Trophoblast cell (in vitro differentiated cells and primary cell): ENCODE measurements at regions not wholly inside any gene's neighbourhood (a gene's known extent, or its start where the extent isn't known, plus 50 kb on each side); places are given as distances from the start of the nearest gene placed in this dataset.

Source experiments
- DNase-seq, 2 donors: peaks; one replicate each; pipeline ENCODE4 v3.0.0-alpha.2; 2016
- H2AFZ ChIP-seq: 2 replicates; pipeline ENCODE4 v1.6.1; 2013; ENCODE audit warnings: low read length, moderate library complexity, mild to moderate bottlenecking; ENCODE audit not compliant: insufficient read depth, poor library complexity
- H2AK5ac ChIP-seq: 2 replicates; pipeline ENCODE4 v1.6.1; 2013; ENCODE audit warnings: mild to moderate bottlenecking, low read length
- H2BK120ac ChIP-seq: 2 replicates; pipeline ENCODE4 v1.6.1; 2013; ENCODE audit warnings: low read length, mild to moderate bottlenecking, moderate library complexity; ENCODE audit not compliant: insufficient read depth, poor library complexity
- H2BK12ac ChIP-seq: 2 replicates; pipeline ENCODE4 v1.6.1; 2013; ENCODE audit warnings: mild to moderate bottlenecking, low read length, moderate library complexity
- H2BK5ac ChIP-seq: 2 replicates; pipeline ENCODE4 v1.6.1; 2013; ENCODE audit warnings: low read length, low read depth, moderate library complexity, mild to moderate bottlenecking; ENCODE audit not compliant: poor library complexity
- H3K14ac ChIP-seq: 2 replicates; pipeline ENCODE4 v1.6.1; 2013; ENCODE audit warnings: mild to moderate bottlenecking, low read length
- H3K18ac ChIP-seq: 2 replicates; pipeline ENCODE4 v1.6.1; 2013; ENCODE audit warnings: mild to moderate bottlenecking, low read length
- H3K23ac ChIP-seq: 2 replicates; pipeline ENCODE4 v1.6.1; 2013; ENCODE audit warnings: low read length
- H3K27ac ChIP-seq: 2 replicates; pipeline ENCODE4 v1.5.1; 2013; ENCODE audit warnings: low read depth, mild to moderate bottlenecking, inconsistent platforms, low read length, moderate library complexity
- H3K27me3 ChIP-seq: 2 replicates; pipeline ENCODE4 v1.6.1; 2013; ENCODE audit warnings: inconsistent platforms, mild to moderate bottlenecking, low read length, moderate library complexity; ENCODE audit not compliant: insufficient read depth
- H3K36me3 ChIP-seq, 2 experiments: 1 replicate in 1 of 2; 2 replicates in 1 of 2; pipeline ENCODE4 v1.6.1; 2013; ENCODE audit warnings: low read length in 2 of 2, mild to moderate bottlenecking in 2 of 2, moderate library complexity in 1 of 2; ENCODE audit not compliant: insufficient read depth in 2 of 2, control insufficient read depth in 1 of 2
- H3K4ac ChIP-seq: 2 replicates; pipeline ENCODE4 v1.6.1; 2013; ENCODE audit warnings: low read depth, mild to moderate bottlenecking, low read length, moderate library complexity
- H3K4me1 ChIP-seq, 2 experiments: 1 replicate in 1 of 2; 2 replicates in 1 of 2; pipeline ENCODE4 v1.6.1; 2013; ENCODE audit warnings: low read length in 2 of 2, mild to moderate bottlenecking in 2 of 2, moderate library complexity in 1 of 2; ENCODE audit not compliant: insufficient read depth in 2 of 2, control insufficient read depth in 1 of 2
- H3K4me2 ChIP-seq: 2 replicates; pipeline ENCODE4 v1.6.1; 2013; ENCODE audit warnings: inconsistent platforms, mild to moderate bottlenecking, low read length, moderate library complexity
- H3K4me3 ChIP-seq: 2 replicates; pipeline ENCODE4 v1.5.1; 2013; ENCODE audit warnings: mild to moderate bottlenecking, low read depth, low read length, inconsistent platforms
- H3K79me1 ChIP-seq: one replicate; pipeline ENCODE4 v1.6.1; 2013; ENCODE audit warnings: low read length
- H3K79me2 ChIP-seq: 2 replicates; pipeline ENCODE4 v1.6.1; 2013; ENCODE audit warnings: low read length, mild to moderate bottlenecking; ENCODE audit not compliant: control insufficient read depth, insufficient read depth, poor library complexity
- H3K9ac ChIP-seq: 2 replicates; pipeline ENCODE4 v1.6.1; 2013; ENCODE audit warnings: mild to moderate bottlenecking, low read length
- H3K9me3 ChIP-seq: 2 replicates; pipeline ENCODE4 v1.6.1; 2013; ENCODE audit warnings: low read depth, mild to moderate bottlenecking, control low read depth, inconsistent platforms, low read length; ENCODE audit not compliant: insufficient read depth
- H4K12ac ChIP-seq: 2 replicates; pipeline ENCODE4 v1.6.1; 2013; ENCODE audit warnings: low read depth, mild to moderate bottlenecking, low read length, moderate library complexity
- H4K8ac ChIP-seq: 2 replicates; pipeline ENCODE4 v1.6.1; 2013; ENCODE audit warnings: low read depth, mild to moderate bottlenecking, low read length, moderate library complexity
- H4K91ac ChIP-seq: one replicate; pipeline ENCODE4 v1.6.1; 2013; ENCODE audit warnings: low read depth, mild to moderate bottlenecking, low read length, moderate library complexity
- WGBS: extraction: QIAGEN DNeasy Blood & Tissue Kit; methylation state at CpG from one replicate; pipeline ENCODE4 v1.1.7; 2013; ENCODE audit warnings: missing lambda C conversion rate; ENCODE audit not compliant: insufficient read length, insufficient coverage; ENCODE audit errors: extremely low coverage; 5-methylcytosine and 5-hydroxymethylcytosine counted together

- H4K8ac ChIP-seq, result no peak overlapping the region
- no peak overlapping the region for H3K9ac ChIP-seq
- no peaks in the 10 kb centered on the region for H3K9me3 ChIP-seq
- H2BK120ac ChIP-seq, result no peak overlapping the region
- H3K27ac ChIP-seq, result no peak overlapping the region
- H2AFZ ChIP-seq, result no peak overlapping the region
- H3K4me3 ChIP-seq, result no peak overlapping the region
- H2AK5ac ChIP-seq, result no peak overlapping the region
- DNase-seq, result no peak
- no peak overlapping the region for H3K14ac ChIP-seq
- no peak overlapping the region for H3K4ac ChIP-seq
- no peaks in the 10 kb centered on the region for H3K4me1 ChIP-seq
- no peaks in the 10 kb centered on the region for H3K79me1 ChIP-seq
- no CpG with 5 or more reads among the region's 1 CpG for WGBS
- no peak overlapping the region for H2BK12ac ChIP-seq
- no peak overlapping the region for H3K4me2 ChIP-seq
- no peaks in the 10 kb centered on the region for H3K36me3 ChIP-seq
- no peaks in the 10 kb centered on the region for H3K79me2 ChIP-seq
- no peaks in the 10 kb centered on the region for H3K27me3 ChIP-seq
- no peak overlapping the region for H4K12ac ChIP-seq
- H4K91ac ChIP-seq, result no peak overlapping the region
- H3K18ac ChIP-seq, result no peak overlapping the region
- no peak overlapping the region for H2BK5ac ChIP-seq
- no peak overlapping the region for H3K23ac ChIP-seq
Measured at GRCh38 chr1:96565546-96565945, 156.0 kb upstream of the PTBP2 start.

- H2BK5ac ChIP-seq, result no peak overlapping the region
- no peak overlapping the region for H3K14ac ChIP-seq
- no peak overlapping the region for H3K4me2 ChIP-seq
- H2AK5ac ChIP-seq, result no peak overlapping the region
- no peak overlapping the region for H4K8ac ChIP-seq
- no peaks in the 10 kb centered on the region for H3K27me3 ChIP-seq
- no peak overlapping the region for H3K9ac ChIP-seq
- H3K79me2 ChIP-seq, result no peaks in the 10 kb centered on the region
- no peaks in the 10 kb centered on the region for H3K4me1 ChIP-seq
- no peak for DNase-seq
- no peak overlapping the region for H2BK120ac ChIP-seq
- no peak overlapping the region for H3K27ac ChIP-seq
- H3K4ac ChIP-seq, result no peak overlapping the region
- H4K12ac ChIP-seq, result no peak overlapping the region
- peaks cover 2% of the 10 kb centered on the region for H3K9me3 ChIP-seq
- no peaks in the 10 kb centered on the region for H3K79me1 ChIP-seq
- no peaks in the 10 kb centered on the region for H3K36me3 ChIP-seq
- H2BK12ac ChIP-seq, result no peak overlapping the region
- H3K23ac ChIP-seq, result no peak overlapping the region
- WGBS, result no CpG with 5 or more reads among the region's 3 CpGs
- no peak overlapping the region for H3K18ac ChIP-seq
- no peak overlapping the region for H4K91ac ChIP-seq
- H3K4me3 ChIP-seq, result no peak overlapping the region
- H2AFZ ChIP-seq, result no peak overlapping the region
Measured at GRCh38 chr1:96568639-96569038, 152.9 kb upstream of the PTBP2 start.

DNA sequence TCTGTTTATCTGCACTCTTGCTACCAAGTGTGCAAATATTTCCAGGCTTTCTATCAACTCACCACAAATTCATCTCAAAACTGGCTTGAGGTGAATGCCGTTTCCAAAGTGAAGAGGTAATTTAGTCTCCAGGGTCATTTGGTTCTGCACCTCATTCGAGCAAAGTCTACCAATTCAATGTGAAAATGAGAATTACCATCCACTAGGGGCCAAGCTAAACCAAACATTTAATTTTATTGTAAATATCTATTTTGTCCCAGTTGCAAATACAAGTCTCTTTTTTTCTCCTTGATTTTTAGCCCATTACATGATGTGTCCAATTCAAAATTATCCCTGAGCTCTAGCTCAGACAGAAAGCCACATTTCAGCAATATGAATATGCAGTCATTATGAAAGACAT, 152.3 kb upstream of the PTBP2 start:
- Histone ChIP-seq H4K12ac (no peak overlapping the region), H2BK5ac (no peak overlapping the region), H2AK5ac (no peak overlapping the region), H3K9me3 (peaks cover 2% of the 10 kb centered on the region), H3K23ac (no peak overlapping the region), H3K18ac (no peak overlapping the region), H3K4me3 (no peak overlapping the region), H4K8ac (no peak overlapping the region), H3K4me1 (no peaks in the 10 kb centered on the region), H4K91ac (no peak overlapping the region), H3K4ac (no peak overlapping the region), H3K27me3 (no peaks in the 10 kb centered on the region), H3K79me1 (no peaks in the 10 kb centered on the region), H3K14ac (no peak overlapping the region), H2BK12ac (no peak overlapping the region), H3K4me2 (no peak overlapping the region), H2BK120ac (no peak overlapping the region), H2AFZ (no peak overlapping the region), H3K27ac (no peak overlapping the region), H3K9ac (no peak overlapping the region), H3K79me2 (no peaks in the 10 kb centered on the region), H3K36me3 (no peaks in the 10 kb centered on the region)
- no peak for DNase-seq
- no CpG with 5 or more reads among the region's 2 CpGs for WGBS

- Histone ChIP-seq H3K79me1 (no peaks in the 10 kb centered on the region), H3K18ac (no peak overlapping the region), H2BK5ac (no peak overlapping the region), H2BK12ac (no peak overlapping the region), H3K4me1 (no peaks in the 10 kb centered on the region), H3K9me3 (peaks cover 2% of the 10 kb centered on the region), H3K23ac (no peak overlapping the region), H3K36me3 (no peaks in the 10 kb centered on the region), H2AFZ (no peak overlapping the region), H2BK120ac (no peak overlapping the region), H3K14ac (no peak overlapping the region), H3K79me2 (no peaks in the 10 kb centered on the region), H4K8ac (no peak overlapping the region), H3K4me3 (no peak overlapping the region), H4K91ac (no peak overlapping the region), H2AK5ac (no peak overlapping the region), H3K9ac (no peak overlapping the region), H3K27me3 (no peaks in the 10 kb centered on the region), H3K4ac (no peak overlapping the region), H3K27ac (no peak overlapping the region), H3K4me2 (no peak overlapping the region), H4K12ac (no peak overlapping the region)
- DNase-seq, result no peak
Measured at GRCh38 chr1:96579636-96580035, 141.9 kb upstream of the PTBP2 start.

GRCh38 chr1:96580920-96581319, 140.7 kb upstream of the PTBP2 start:
- H3K18ac ChIP-seq, result no peak overlapping the region
- H2BK5ac ChIP-seq, result no peak overlapping the region
- H3K4me2 ChIP-seq, result no peak overlapping the region
- no peak overlapping the region for H4K91ac ChIP-seq
- H3K27me3 ChIP-seq, result no peaks in the 10 kb centered on the region
- no CpG with 5 or more reads among the region's 7 CpGs for WGBS
- no peak overlapping the region for H2AK5ac ChIP-seq
- no peak overlapping the region for H3K4ac ChIP-seq
- no peak overlapping the region for H3K27ac ChIP-seq
- H3K14ac ChIP-seq, result no peak overlapping the region
- H2BK12ac ChIP-seq, result no peak overlapping the region
- H3K4me1 ChIP-seq, result no peaks in the 10 kb centered on the region
- no peak overlapping the region for H2BK120ac ChIP-seq
- no peak for DNase-seq
- H3K9me3 ChIP-seq, result no peaks in the 10 kb centered on the region
- H3K23ac ChIP-seq, result no peak overlapping the region
- H4K12ac ChIP-seq, result no peak overlapping the region
- H3K36me3 ChIP-seq, result no peaks in the 10 kb centered on the region
- H4K8ac ChIP-seq, result no peak overlapping the region
- no peaks in the 10 kb centered on the region for H3K79me1 ChIP-seq
- H3K4me3 ChIP-seq, result no peak overlapping the region
- H2AFZ ChIP-seq, result no peak overlapping the region
- H3K9ac ChIP-seq, result no peak overlapping the region
- H3K79me2 ChIP-seq, result no peaks in the 10 kb centered on the region
